Breast epithelium (tissue), 4 donors: ENCODE measurements at regions not wholly inside any gene's neighbourhood (a gene's known extent, or its start where the extent isn't known, plus 50 kb on each side); places are given as distances from the start of the nearest gene placed in this dataset.

Source experiments
- DNase-seq, 2 donors: peaks; one replicate each; pipeline ENCODE4 v3.0.0-alpha.2; 2019; ENCODE audit warnings: low spot score in 2 of 2
- H3K27ac ChIP-seq, 2 donors: fragments of 200-600 bp; sonication (generic) in 1 of 2; one replicate each; pipeline ENCODE4 v1.5.1; 2016 to 2019; ENCODE audit warnings: mild to moderate bottlenecking in 1 of 2
- H3K27me3 ChIP-seq, 2 donors: fragments of 200-600 bp; sonication (generic) in 1 of 2; one replicate each; pipeline versions ENCODE4 v1.5.1 to v1.6.0; 2017 to 2019; ENCODE audit warnings: control low read depth in 1 of 2, mild to moderate bottlenecking in 1 of 2
- H3K36me3 ChIP-seq: fragments of 200-600 bp; one replicate; pipeline ENCODE4 v1.5.1; 2019
- H3K4me1 ChIP-seq, 2 donors: fragments of 200-600 bp; sonication (generic); one replicate each; pipeline ENCODE4 v1.5.1; 2016 to 2019; ENCODE audit warnings: control low read depth in 1 of 2
- H3K4me3 ChIP-seq, 3 donors: fragments of 200-600 bp; sonication (generic); 1 replicate in 2 of 3; 2 replicates in 1 of 3; pipeline ENCODE4 v1.5.1; 2016 to 2019; ENCODE audit warnings: mild to moderate bottlenecking in 3 of 3, moderate library complexity in 2 of 3
- H3K9me3 ChIP-seq, 2 donors: fragments of 200-600 bp; sonication (generic) in 1 of 2; one replicate each; pipeline ENCODE4 v1.5.1; 2016 to 2019; ENCODE audit warnings: control low read depth in 1 of 2
- POLR2A ChIP-seq: fragments of 450-650 bp; IDR thresholded peaks from one replicate; pipeline ENCODE4 v1.6.1; 2016; ENCODE audit warnings: antibody characterized with exemption, mild to moderate bottlenecking, moderate library complexity
- POLR2AphosphoS5 ChIP-seq, 3 donors: sonication (generic); formaldehyde crosslinking; IDR thresholded peaks; one replicate each; pipeline ENCODE4 v1.6.1; 2017; ENCODE audit warnings: antibody characterized with exemption in 3 of 3
- intact Hi-C: fragments of 100-400 bp; cut with DNase I; formaldehyde crosslinking; loops from one replicate; pipeline ENCODE4 v1.15.1; 2023; ENCODE audit warnings: low total_unique reads
- TF ChIP-seq, protein P1 (sequence below), 3 donors: fragments of 450-650 bp; IDR thresholded peaks; one replicate each; pipeline ENCODE4 v1.5.1; 2016 to 2017; ENCODE audit warnings: antibody characterized with exemption in 3 of 3, mild to moderate bottlenecking in 3 of 3, moderate library complexity in 3 of 3

DNA sequence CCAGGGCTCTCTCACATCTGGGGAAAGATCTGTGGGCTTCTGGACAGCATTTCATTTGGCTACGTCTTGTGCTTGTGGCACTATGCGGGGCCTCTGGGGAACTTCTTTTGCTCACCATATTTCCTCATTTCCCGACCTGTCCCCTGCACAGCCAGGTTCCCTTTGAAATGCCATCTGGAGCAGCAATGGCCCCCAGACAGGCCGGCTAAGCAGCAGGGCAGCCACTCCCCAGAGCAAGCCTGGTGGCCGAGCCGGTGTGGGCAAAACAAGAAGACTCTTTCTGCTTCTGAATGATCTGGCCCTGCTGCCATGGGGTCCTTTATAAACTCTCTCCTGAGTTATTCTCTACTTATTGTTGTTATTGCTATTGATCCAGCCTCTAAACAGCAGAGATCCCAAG, 190.7 kb upstream of the NECTIN1 start:
- no peak for DNase-seq
- Histone ChIP-seq H3K4me1 (no peaks in the 10 kb centered on the region), H3K27me3 (peaks cover 0 to 10% of the 10 kb centered on the region in 2 donors), H3K9me3 (no peaks in the 10 kb centered on the region), H3K36me3 (no peaks in the 10 kb centered on the region), H3K4me3 (no peak overlapping the region), H3K27ac (no peak overlapping the region)
- no peak for TF ChIP-seq POLR2AphosphoS5 (IDR thresholded peaks at IDR 0.05)
- TF ChIP-seq POLR2A: no peak
- TF ChIP-seq, protein P1, sequence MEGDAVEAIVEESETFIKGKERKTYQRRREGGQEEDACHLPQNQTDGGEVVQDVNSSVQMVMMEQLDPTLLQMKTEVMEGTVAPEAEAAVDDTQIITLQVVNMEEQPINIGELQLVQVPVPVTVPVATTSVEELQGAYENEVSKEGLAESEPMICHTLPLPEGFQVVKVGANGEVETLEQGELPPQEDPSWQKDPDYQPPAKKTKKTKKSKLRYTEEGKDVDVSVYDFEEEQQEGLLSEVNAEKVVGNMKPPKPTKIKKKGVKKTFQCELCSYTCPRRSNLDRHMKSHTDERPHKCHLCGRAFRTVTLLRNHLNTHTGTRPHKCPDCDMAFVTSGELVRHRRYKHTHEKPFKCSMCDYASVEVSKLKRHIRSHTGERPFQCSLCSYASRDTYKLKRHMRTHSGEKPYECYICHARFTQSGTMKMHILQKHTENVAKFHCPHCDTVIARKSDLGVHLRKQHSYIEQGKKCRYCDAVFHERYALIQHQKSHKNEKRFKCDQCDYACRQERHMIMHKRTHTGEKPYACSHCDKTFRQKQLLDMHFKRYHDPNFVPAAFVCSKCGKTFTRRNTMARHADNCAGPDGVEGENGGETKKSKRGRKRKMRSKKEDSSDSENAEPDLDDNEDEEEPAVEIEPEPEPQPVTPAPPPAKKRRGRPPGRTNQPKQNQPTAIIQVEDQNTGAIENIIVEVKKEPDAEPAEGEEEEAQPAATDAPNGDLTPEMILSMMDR (IDR thresholded peaks at IDR 0.05): no peak
- intact Hi-C loops: loop anchor here (2.0 kb wide), 1 partner anchor 59 kb away; no protein-coding TSS in a partner anchor

DNA sequence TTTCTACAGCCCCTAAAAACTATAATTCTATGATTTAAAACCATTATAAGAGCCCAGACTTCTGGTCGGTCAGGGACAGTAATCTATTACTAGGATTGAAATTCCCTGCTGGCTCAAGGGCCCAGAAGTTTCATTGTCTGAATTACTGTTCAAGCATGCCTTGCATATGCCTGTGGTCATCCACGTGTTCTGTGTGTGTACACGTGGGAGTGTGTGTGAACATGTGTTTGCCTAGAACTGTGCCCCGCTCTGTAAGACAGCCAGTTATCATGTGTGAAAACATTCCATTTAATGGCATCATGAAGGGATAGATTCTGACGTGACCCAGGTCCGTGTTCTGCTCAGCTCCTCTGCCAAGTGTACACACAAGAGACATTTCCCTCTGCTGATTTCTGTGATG, 189.3 kb upstream of the NECTIN1 start:
- no peak for TF ChIP-seq POLR2AphosphoS5 (IDR thresholded peaks at IDR 0.05)
- TF ChIP-seq, protein P1 (IDR thresholded peaks at IDR 0.05): no peak
- TF ChIP-seq POLR2A: no peak

DNA sequence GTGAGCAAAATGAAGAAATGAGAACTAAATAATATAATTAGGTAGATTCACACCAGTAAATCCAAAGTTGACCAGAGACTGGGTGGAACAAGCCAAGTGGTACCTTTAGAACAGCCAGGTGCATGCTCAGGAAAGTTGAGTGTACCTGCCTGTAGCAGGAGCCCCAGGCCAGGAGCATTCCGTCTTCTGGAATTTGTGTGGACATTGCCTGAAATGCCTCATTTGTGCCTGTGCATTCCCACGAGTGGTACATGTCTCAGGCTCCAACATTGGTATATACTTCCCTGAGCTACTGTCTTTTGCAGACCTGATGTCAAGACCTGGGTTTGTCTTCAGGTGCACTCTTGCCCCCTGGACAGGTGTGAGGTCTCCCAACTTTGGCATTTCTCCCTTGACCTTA, 187.6 kb upstream of the NECTIN1 start:
- Histone ChIP-seq H3K9me3 (no peaks in the 10 kb centered on the region), H3K27ac (no peak overlapping the region), H3K4me1 (no peaks in the 10 kb centered on the region), H3K36me3 (no peaks in the 10 kb centered on the region), H3K27me3 (peaks cover 0 to 10% of the 10 kb centered on the region in 2 donors), H3K4me3 (no peak overlapping the region)
- DNase-seq: no peak
- TF ChIP-seq, protein P1 (IDR thresholded peaks at IDR 0.05): no peak
- TF ChIP-seq POLR2AphosphoS5 (IDR thresholded peaks at IDR 0.05): no peak
- TF ChIP-seq POLR2A: no peak
- intact Hi-C loops: no loop called here

More for the DNA sequence above, 189.3 kb upstream of the NECTIN1 start:
- intact Hi-C loops: loop anchor here (2.0 kb wide), 1 partner anchor 60 kb away; no protein-coding TSS in a partner anchor
- DNase-seq: no peak
- Histone ChIP-seq H3K4me1 (no peaks in the 10 kb centered on the region), H3K27ac (no peak overlapping the region), H3K36me3 (no peaks in the 10 kb centered on the region), H3K9me3 (no peaks in the 10 kb centered on the region), H3K4me3 (no peak overlapping the region), H3K27me3 (peaks cover 0 to 10% of the 10 kb centered on the region in 2 donors)

GRCh38 chr11:119912229-119912628, 183.2 kb upstream of the NECTIN1 start:
- no peak for DNase-seq
- Histone ChIP-seq H3K27me3 (peaks cover 0 to 6% of the 10 kb centered on the region in 2 donors), H3K4me1 (no peaks in the 10 kb centered on the region), H3K36me3 (no peaks in the 10 kb centered on the region), H3K4me3 (no peak overlapping the region), H3K27ac (no peak overlapping the region), H3K9me3 (no peaks in the 10 kb centered on the region)
- TF ChIP-seq, protein P1 (IDR thresholded peaks at IDR 0.05): no peak
- TF ChIP-seq POLR2AphosphoS5 (IDR thresholded peaks at IDR 0.05) (no peak), POLR2A (no peak)
- intact Hi-C loops: no loop called here

DNA sequence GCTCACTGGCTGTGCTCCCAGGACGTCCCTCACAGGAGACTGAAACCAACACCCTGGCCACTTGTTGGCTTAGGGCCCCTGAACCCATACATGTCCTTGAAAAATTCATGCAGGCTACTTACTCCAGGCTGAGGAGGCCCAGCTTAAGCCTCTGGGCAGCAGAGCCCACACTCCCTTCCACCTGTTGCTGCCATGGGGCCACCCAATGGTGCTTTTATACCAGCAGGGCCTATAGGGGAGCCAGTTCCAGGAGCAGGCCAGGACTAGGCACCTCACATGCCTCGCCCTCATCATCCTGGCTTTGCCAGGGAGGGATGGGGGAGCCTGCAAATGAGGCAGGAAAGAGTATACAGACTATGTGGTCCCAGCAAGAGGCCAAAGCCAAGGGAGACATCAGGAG, 181.7 kb upstream of the NECTIN1 start:
- DNase-seq: no peak
- intact Hi-C loops: no loop called here
- TF ChIP-seq POLR2AphosphoS5 (IDR thresholded peaks at IDR 0.05) (no peak), POLR2A (no peak)
- TF ChIP-seq, protein P1 (IDR thresholded peaks at IDR 0.05): no peak
- peaks cover 0 to 6% of the 10 kb centered on the region in 2 donors for H3K27me3 ChIP-seq
- H3K36me3 ChIP-seq: no peaks in the 10 kb centered on the region
- no peak overlapping the region for H3K27ac ChIP-seq
- H3K4me1 ChIP-seq: no peaks in the 10 kb centered on the region
- H3K9me3 ChIP-seq: no peaks in the 10 kb centered on the region
- H3K4me3 ChIP-seq: no peak overlapping the region
